ENCODE measurements at regions not wholly inside any gene's neighbourhood (a gene's known extent, or its start where the extent isn't known, plus 50 kb on each side); places are given as distances from the start of the nearest gene placed in this dataset.

GRCh38 chrX:69309074-69309792, 144.0 kb upstream of the PJA1 start:
- Histone ChIP-seq H3K27ac (ENCODE audit: low read depth, low read length) (no peak overlapping the region), H3K9me3 (ENCODE audit: control insufficient read depth in 3 of 3, low read length in 3 of 3) (no peaks in the 10 kb centered on the region), H3K9ac (ENCODE audit: low read depth in 1 of 3, low read length in 3 of 3) (no peak overlapping the region), H3K4me3 (ENCODE audit: low read length in 3 of 3) (no peak overlapping the region), H3K36me3 (ENCODE audit: control insufficient read depth in 3 of 3, insufficient read depth in 3 of 3, low read length in 3 of 3) (no peaks in the 10 kb centered on the region), H3K27me3 (ENCODE audit: control insufficient read depth in 3 of 3, insufficient read depth in 3 of 3, low read length in 3 of 3) (peaks cover 0 to 28% (median 0%) of the 10 kb centered on the region in 3 donors), H3K4me1 (ENCODE audit: control insufficient read depth in 3 of 3, insufficient read depth in 3 of 3, low read length in 3 of 3) (no peaks in the 10 kb centered on the region)

GRCh38 chrX:69307756-69308155, 142.5 kb upstream of the PJA1 start:
- no peak overlapping the region for H3K27ac ChIP-seq (ENCODE audit: low read depth, low read length)
- no peak overlapping the region for H3K4me3 ChIP-seq (ENCODE audit: low read length in 3 of 3)
- no peaks in the 10 kb centered on the region for H3K9me3 ChIP-seq (ENCODE audit: control insufficient read depth in 3 of 3, low read length in 3 of 3)
- no peak overlapping the region for H3K9ac ChIP-seq (ENCODE audit: low read depth in 1 of 3, low read length in 3 of 3)
- H3K36me3 ChIP-seq (ENCODE audit: control insufficient read depth in 3 of 3, insufficient read depth in 3 of 3, low read length in 3 of 3), result no peaks in the 10 kb centered on the region
- H3K27me3 ChIP-seq (ENCODE audit: control insufficient read depth in 3 of 3, insufficient read depth in 3 of 3, low read length in 3 of 3), result peaks cover 0 to 36% (median 5%) of the 10 kb centered on the region in 3 donors
- H3K4me1 ChIP-seq (ENCODE audit: control insufficient read depth in 3 of 3, insufficient read depth in 3 of 3, low read length in 3 of 3), result no peaks in the 10 kb centered on the region

- peaks cover 0 to 32% (median 5%) of the 10 kb centered on the region in 3 donors for H3K27me3 ChIP-seq (ENCODE audit: control insufficient read depth in 3 of 3, insufficient read depth in 3 of 3, low read length in 3 of 3)
- H3K36me3 ChIP-seq (ENCODE audit: control insufficient read depth in 3 of 3, insufficient read depth in 3 of 3, low read length in 3 of 3), result no peaks in the 10 kb centered on the region
- no peak overlapping the region for H3K9ac ChIP-seq (ENCODE audit: low read depth in 1 of 3, low read length in 3 of 3)
- no peaks in the 10 kb centered on the region for H3K9me3 ChIP-seq (ENCODE audit: control insufficient read depth in 3 of 3, low read length in 3 of 3)
- no peak overlapping the region for H3K27ac ChIP-seq (ENCODE audit: low read depth, low read length)
- H3K4me1 ChIP-seq (ENCODE audit: control insufficient read depth in 3 of 3, insufficient read depth in 3 of 3, low read length in 3 of 3), result no peaks in the 10 kb centered on the region
- no peak overlapping the region for H3K4me3 ChIP-seq (ENCODE audit: low read length in 3 of 3)
These were observed 141.8 kb upstream of the PJA1 start for GRCh38 chrX:69307029-69307428.

GRCh38 chrX:69306063-69306404, 140.8 kb upstream of the PJA1 start:
- peaks cover 0 to 30% (median 5%) of the 10 kb centered on the region in 3 donors for H3K27me3 ChIP-seq (ENCODE audit: control insufficient read depth in 3 of 3, insufficient read depth in 3 of 3, low read length in 3 of 3)
- no peak overlapping the region for H3K4me3 ChIP-seq (ENCODE audit: low read length in 3 of 3)
- no peaks in the 10 kb centered on the region for H3K4me1 ChIP-seq (ENCODE audit: control insufficient read depth in 3 of 3, insufficient read depth in 3 of 3, low read length in 3 of 3)
- no peaks in the 10 kb centered on the region for H3K9me3 ChIP-seq (ENCODE audit: control insufficient read depth in 3 of 3, low read length in 3 of 3)
- H3K36me3 ChIP-seq (ENCODE audit: control insufficient read depth in 3 of 3, insufficient read depth in 3 of 3, low read length in 3 of 3), result no peaks in the 10 kb centered on the region
- no peak overlapping the region for H3K9ac ChIP-seq (ENCODE audit: low read depth in 1 of 3, low read length in 3 of 3)
- H3K27ac ChIP-seq (ENCODE audit: low read depth, low read length), result no peak overlapping the region

GRCh38 chrX:69305333-69306062, 140.2 kb upstream of the PJA1 start:
- no peak overlapping the region for H3K27ac ChIP-seq (ENCODE audit: low read depth, low read length)
- peaks cover 0 to 28% (median 5%) of the 10 kb centered on the region in 3 donors for H3K27me3 ChIP-seq (ENCODE audit: control insufficient read depth in 3 of 3, insufficient read depth in 3 of 3, low read length in 3 of 3)
- no peaks in the 10 kb centered on the region for H3K36me3 ChIP-seq (ENCODE audit: control insufficient read depth in 3 of 3, insufficient read depth in 3 of 3, low read length in 3 of 3)
- H3K9me3 ChIP-seq (ENCODE audit: control insufficient read depth in 3 of 3, low read length in 3 of 3), result no peaks in the 10 kb centered on the region
- H3K9ac ChIP-seq (ENCODE audit: low read depth in 1 of 3, low read length in 3 of 3), result no peak overlapping the region
- H3K4me3 ChIP-seq (ENCODE audit: low read length in 3 of 3), result no peak overlapping the region
- H3K4me1 ChIP-seq (ENCODE audit: control insufficient read depth in 3 of 3, insufficient read depth in 3 of 3, low read length in 3 of 3), result no peaks in the 10 kb centered on the region

- H3K27ac ChIP-seq (ENCODE audit: low read depth, low read length), result no peak overlapping the region
- H3K36me3 ChIP-seq (ENCODE audit: control insufficient read depth in 3 of 3, insufficient read depth in 3 of 3, low read length in 3 of 3), result no peaks in the 10 kb centered on the region
- no peaks in the 10 kb centered on the region for H3K9me3 ChIP-seq (ENCODE audit: control insufficient read depth in 3 of 3, low read length in 3 of 3)
- H3K27me3 ChIP-seq (ENCODE audit: control insufficient read depth in 3 of 3, insufficient read depth in 3 of 3, low read length in 3 of 3), result peaks cover 0 to 30% (median 5%) of the 10 kb centered on the region in 3 donors
- H3K4me1 ChIP-seq (ENCODE audit: control insufficient read depth in 3 of 3, insufficient read depth in 3 of 3, low read length in 3 of 3), result no peaks in the 10 kb centered on the region
- no peak overlapping the region for H3K9ac ChIP-seq (ENCODE audit: low read depth in 1 of 3, low read length in 3 of 3)
- no peak overlapping the region for H3K4me3 ChIP-seq (ENCODE audit: low read length in 3 of 3)
These were observed 138.0 kb upstream of the PJA1 start for GRCh38 chrX:69303231-69303630.

GRCh38 chrX:69299951-69300714, 134.9 kb upstream of the PJA1 start:
- Histone ChIP-seq H3K9ac (ENCODE audit: low read depth in 1 of 3, low read length in 3 of 3) (no peak overlapping the region), H3K36me3 (ENCODE audit: control insufficient read depth in 3 of 3, insufficient read depth in 3 of 3, low read length in 3 of 3) (no peaks in the 10 kb centered on the region)

GRCh38 chrX:69299285-69299684, 134.0 kb upstream of the PJA1 start:
- H3K4me1 ChIP-seq (ENCODE audit: control insufficient read depth in 3 of 3, insufficient read depth in 3 of 3, low read length in 3 of 3), result no peaks in the 10 kb centered on the region
- H3K4me3 ChIP-seq (ENCODE audit: low read length in 3 of 3), result no peak overlapping the region
- H3K36me3 ChIP-seq (ENCODE audit: control insufficient read depth in 3 of 3, insufficient read depth in 3 of 3, low read length in 3 of 3), result no peaks in the 10 kb centered on the region
- H3K27me3 ChIP-seq (ENCODE audit: control insufficient read depth in 3 of 3, insufficient read depth in 3 of 3, low read length in 3 of 3), result peaks cover 0 to 21% (median 5%) of the 10 kb centered on the region in 3 donors
- no peak overlapping the region for H3K9ac ChIP-seq (ENCODE audit: low read depth in 1 of 3, low read length in 3 of 3)
- H3K27ac ChIP-seq (ENCODE audit: low read depth, low read length), result no peak overlapping the region
- no peaks in the 10 kb centered on the region for H3K9me3 ChIP-seq (ENCODE audit: control insufficient read depth in 3 of 3, low read length in 3 of 3)

More at GRCh38 chrX:69299951-69300714, 134.9 kb upstream of the PJA1 start:
- Histone ChIP-seq H3K27ac (ENCODE audit: low read depth, low read length) (no peak overlapping the region), H3K4me1 (ENCODE audit: control insufficient read depth in 3 of 3, insufficient read depth in 3 of 3, low read length in 3 of 3) (no peaks in the 10 kb centered on the region), H3K9me3 (ENCODE audit: control insufficient read depth in 3 of 3, low read length in 3 of 3) (no peaks in the 10 kb centered on the region), H3K4me3 (ENCODE audit: low read length in 3 of 3) (no peak overlapping the region), H3K27me3 (ENCODE audit: control insufficient read depth in 3 of 3, insufficient read depth in 3 of 3, low read length in 3 of 3) (peaks cover 0 to 21% (median 5%) of the 10 kb centered on the region in 3 donors)

- no peak overlapping the region for H3K27ac ChIP-seq (ENCODE audit: low read depth, low read length)
- H3K4me1 ChIP-seq (ENCODE audit: control insufficient read depth in 3 of 3, insufficient read depth in 3 of 3, low read length in 3 of 3), result no peaks in the 10 kb centered on the region
- no peaks in the 10 kb centered on the region for H3K36me3 ChIP-seq (ENCODE audit: control insufficient read depth in 3 of 3, insufficient read depth in 3 of 3, low read length in 3 of 3)
- no peak overlapping the region for H3K9ac ChIP-seq (ENCODE audit: low read depth in 1 of 3, low read length in 3 of 3)
- H3K4me3 ChIP-seq (ENCODE audit: low read length in 3 of 3), result no peak overlapping the region
- peaks cover 0 to 25% (median 5%) of the 10 kb centered on the region in 3 donors for H3K27me3 ChIP-seq (ENCODE audit: control insufficient read depth in 3 of 3, insufficient read depth in 3 of 3, low read length in 3 of 3)
- H3K9me3 ChIP-seq (ENCODE audit: control insufficient read depth in 3 of 3, low read length in 3 of 3), result no peaks in the 10 kb centered on the region
These were observed 133.3 kb upstream of the PJA1 start for GRCh38 chrX:69298466-69299140.
